ENCODE measurements at regions not wholly inside any gene's neighbourhood (a gene's known extent, or its start where the extent isn't known, plus 50 kb on each side); places are given as distances from the start of the nearest gene placed in this dataset.
A peak's percentile ranks its signal among the peaks of the same experiment; 100 is the strongest.

DNA sequence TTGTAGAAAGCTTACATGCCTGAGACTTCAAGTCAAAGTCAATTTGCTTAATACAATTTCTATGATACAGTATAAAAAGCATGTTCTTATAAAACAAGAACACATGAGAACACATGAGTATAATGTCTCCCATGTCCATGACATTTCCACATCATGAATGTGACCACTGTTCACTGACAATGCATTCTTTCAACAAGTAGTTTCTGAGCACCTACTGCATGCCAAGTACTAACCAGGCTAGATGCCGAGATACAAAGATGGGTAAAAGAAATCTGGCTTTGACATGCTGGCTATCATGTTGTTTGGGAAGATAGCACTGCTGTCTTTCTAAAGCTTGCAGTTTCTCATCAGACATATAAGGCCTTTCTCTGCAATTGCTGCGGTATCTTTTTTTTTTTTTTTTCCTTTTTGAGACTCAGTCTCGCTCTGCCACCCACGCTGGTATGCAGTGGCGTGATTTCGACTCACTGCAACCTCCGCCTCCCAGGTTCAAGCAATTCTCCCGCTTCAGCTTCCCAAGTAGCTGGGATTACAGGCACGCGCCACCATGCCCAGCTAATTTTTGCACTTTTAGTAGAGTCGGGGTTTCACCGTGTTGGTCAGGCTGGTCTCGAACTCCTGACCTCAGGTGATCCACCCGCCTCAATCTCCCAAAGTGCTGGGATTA is 123.6 kb upstream of the DST start:
- DNase-seq (ENCODE audit: low read depth): no peak
- H3K4me3 ChIP-seq (ENCODE audit: low read depth, low read length): no peak overlapping the region
- TF ChIP-seq, protein P1, sequence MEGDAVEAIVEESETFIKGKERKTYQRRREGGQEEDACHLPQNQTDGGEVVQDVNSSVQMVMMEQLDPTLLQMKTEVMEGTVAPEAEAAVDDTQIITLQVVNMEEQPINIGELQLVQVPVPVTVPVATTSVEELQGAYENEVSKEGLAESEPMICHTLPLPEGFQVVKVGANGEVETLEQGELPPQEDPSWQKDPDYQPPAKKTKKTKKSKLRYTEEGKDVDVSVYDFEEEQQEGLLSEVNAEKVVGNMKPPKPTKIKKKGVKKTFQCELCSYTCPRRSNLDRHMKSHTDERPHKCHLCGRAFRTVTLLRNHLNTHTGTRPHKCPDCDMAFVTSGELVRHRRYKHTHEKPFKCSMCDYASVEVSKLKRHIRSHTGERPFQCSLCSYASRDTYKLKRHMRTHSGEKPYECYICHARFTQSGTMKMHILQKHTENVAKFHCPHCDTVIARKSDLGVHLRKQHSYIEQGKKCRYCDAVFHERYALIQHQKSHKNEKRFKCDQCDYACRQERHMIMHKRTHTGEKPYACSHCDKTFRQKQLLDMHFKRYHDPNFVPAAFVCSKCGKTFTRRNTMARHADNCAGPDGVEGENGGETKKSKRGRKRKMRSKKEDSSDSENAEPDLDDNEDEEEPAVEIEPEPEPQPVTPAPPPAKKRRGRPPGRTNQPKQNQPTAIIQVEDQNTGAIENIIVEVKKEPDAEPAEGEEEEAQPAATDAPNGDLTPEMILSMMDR (IDR thresholded peaks at IDR 0.05; ENCODE audit: low read depth, low read length, missing control alignments): no peak

DNA sequence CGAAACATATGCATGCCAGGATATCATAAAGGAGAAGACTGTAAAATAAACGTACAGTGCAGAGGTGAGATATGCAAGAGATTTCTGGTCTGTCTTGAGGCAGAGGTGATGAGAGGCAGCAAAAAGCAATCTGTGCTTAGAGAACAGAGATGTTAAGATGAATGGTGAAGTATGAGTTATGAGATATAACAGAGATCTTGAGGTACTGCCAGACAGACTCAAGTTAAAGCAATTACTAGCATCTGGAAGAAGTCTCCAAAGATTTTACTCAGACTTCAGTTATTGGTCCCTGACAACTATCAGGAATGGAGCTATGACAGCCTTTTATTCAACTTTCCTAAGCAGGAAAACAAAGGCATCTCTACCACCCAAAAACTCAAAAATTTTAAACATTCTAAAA is 122.8 kb upstream of the DST start:
- DNase-seq (ENCODE audit: low read depth): no peak
- no peak overlapping the region for H3K4me3 ChIP-seq (ENCODE audit: low read depth, low read length)
- TF ChIP-seq, protein P1 (IDR thresholded peaks at IDR 0.05; ENCODE audit: low read depth, low read length, missing control alignments): no peak

DNA sequence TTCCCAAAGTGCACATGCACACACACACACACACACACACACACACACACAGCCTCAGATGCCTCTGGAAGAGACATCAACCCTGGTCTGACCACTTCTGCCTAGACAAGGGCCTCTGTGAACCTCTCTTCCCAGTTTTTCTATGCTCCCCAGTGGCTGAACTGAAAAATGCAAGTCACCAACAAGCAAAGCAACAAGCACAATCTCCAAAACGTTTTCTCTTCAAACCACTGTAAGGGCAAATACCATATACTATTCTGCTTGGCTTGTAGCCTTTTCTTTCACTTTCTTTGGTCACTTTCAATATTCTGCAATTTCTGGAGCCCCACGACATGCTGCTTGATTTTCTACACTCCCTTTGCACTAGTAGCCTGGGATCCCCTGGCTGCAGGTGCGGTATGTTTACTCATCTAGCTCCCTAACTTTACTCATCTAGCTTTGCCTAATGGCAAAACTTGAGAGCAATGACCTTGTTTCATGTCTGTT is 121.4 kb upstream of the DST start:
- DNase-seq (ENCODE audit: low read depth): peak; percentile 83
- TF ChIP-seq, protein P1 (IDR thresholded peaks at IDR 0.05; ENCODE audit: low read depth, low read length, missing control alignments): peak; percentile 66
- no peak overlapping the region for H3K4me3 ChIP-seq (ENCODE audit: low read depth, low read length)

DNA sequence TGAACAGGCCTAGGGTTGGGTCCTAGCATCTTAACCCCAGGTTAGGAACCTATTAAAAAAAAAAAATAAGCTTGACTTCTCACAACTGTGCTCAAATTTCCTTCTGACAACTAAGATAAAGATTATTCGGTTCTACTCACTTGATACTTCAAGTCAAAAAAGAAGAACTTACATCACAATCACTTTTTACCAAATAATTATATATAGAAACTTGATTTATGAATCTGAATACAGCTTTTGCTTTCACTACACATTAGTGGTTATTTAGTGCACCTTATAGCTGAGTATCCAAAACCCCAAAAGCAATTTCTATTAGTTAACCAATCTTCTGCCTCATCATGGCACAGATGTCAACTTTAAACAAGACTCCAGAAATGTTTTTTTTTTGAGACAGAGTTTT is 119.0 kb upstream of the DST start:
- TF ChIP-seq, protein P1 (IDR thresholded peaks at IDR 0.05; ENCODE audit: low read depth, low read length, missing control alignments): no peak
- no peak for DNase-seq (ENCODE audit: low read depth)
- H3K4me3 ChIP-seq (ENCODE audit: low read depth, low read length): no peak overlapping the region

DNA sequence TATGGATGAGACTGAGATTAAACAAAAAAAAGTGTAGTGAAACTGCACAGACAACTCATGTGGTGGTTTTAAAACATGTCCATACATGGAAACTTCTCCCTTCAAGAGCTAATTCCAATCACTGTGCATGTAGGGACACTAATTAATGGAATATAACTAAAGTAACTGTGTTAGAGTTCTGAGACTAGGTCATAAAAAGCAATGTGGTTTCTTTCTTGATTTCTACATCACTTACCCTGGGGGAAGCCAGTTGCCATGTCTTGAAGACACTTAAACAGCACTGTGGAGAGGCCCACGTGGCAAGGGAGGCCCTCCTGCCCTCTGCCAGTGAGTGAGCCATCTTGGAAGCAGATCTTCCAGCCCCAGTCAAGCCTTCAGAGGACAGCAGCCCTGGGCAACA is 118.2 kb upstream of the DST start:
- H3K4me3 ChIP-seq (ENCODE audit: low read depth, low read length): no peak overlapping the region
- DNase-seq (ENCODE audit: low read depth): no peak
- TF ChIP-seq, protein P1 (IDR thresholded peaks at IDR 0.05; ENCODE audit: low read depth, low read length, missing control alignments): no peak

DNA sequence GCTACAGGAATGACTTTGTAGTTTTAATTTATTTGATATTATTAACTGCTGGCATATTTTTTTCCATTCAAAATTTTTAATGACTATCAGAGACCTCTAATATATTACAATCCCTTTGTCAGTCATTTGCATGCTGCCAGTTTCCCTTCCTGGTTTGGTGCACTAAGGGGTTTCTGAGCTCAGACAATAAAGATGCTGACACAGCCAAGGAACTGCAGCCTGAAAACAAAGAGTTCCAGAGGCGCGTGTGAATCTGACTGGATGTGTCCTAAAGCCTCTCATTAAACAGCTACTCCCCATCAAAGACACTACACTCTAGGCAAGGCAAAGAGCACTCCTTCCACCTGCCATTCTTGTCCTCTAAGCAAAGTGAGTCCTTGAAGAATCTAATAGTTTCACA is 116.8 kb upstream of the DST start:
- H3K4me3 ChIP-seq (ENCODE audit: low read depth, low read length): no peak overlapping the region
- TF ChIP-seq, protein P1 (IDR thresholded peaks at IDR 0.05; ENCODE audit: low read depth, low read length, missing control alignments): no peak
- no peak for DNase-seq (ENCODE audit: low read depth)

DNA sequence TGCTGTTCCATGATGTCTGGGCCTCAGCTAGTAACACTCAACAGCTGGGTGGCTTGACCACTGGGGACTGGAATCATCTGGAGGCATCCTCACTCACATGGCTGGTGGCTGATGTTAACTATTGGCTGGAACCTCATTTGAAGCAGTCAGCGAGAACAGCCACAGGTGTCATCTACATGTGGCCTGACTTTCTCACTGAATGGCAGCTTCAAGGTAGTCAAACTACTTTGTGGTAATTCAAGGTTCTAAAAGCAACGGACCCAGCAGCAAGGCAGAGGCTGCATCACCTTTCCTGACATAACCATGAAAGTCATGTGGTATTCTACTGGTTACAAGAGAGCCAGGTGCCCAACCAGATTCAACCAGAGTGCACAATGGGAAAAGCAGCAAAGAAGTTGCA is 115.9 kb upstream of the DST start:
- TF ChIP-seq, protein P1 (IDR thresholded peaks at IDR 0.05; ENCODE audit: low read depth, low read length, missing control alignments): no peak
- DNase-seq (ENCODE audit: low read depth): peak; percentile 57
- no peak overlapping the region for H3K4me3 ChIP-seq (ENCODE audit: low read depth, low read length)

Measured in GM12864 (cell line).